SK-N-SH (cell line): ENCODE measurements at regions not wholly inside any gene's neighbourhood (a gene's known extent, or its start where the extent isn't known, plus 50 kb on each side); places are given as distances from the start of the nearest gene placed in this dataset.

Experiments
- CTCF ChIA-PET: fragments of 300-600, 350-600 bp; formaldehyde crosslinking; extraction: SDS; loops from one replicate; lab custom pipeline; 2021; lab: Yijun Ruan, JAX
- POLR2A ChIA-PET: fragments of 350-600 bp; sonication (Branson Sonifier 250); formaldehyde crosslinking; extraction: SDS; loops from one replicate; lab custom pipeline; 2020; ENCODE audit warnings: antibody characterized with exemption, inconsistent platforms; lab: Yijun Ruan, JAX
- DNase-seq: peaks from one replicate; pipeline ENCODE4 v3.0.0; 2012
- H2AFZ ChIP-seq: fragments of 200-600 bp; sonication (generic); 2 replicates; pipeline ENCODE4 v1.8.1; 2016; ENCODE audit warnings: antibody characterized with exemption, mild to moderate bottlenecking, low read depth
- H3F3A ChIP-seq: fragments of 200-600 bp; sonication (generic); replicated peaks from 2 replicates; pipeline ENCODE3; 2016; ENCODE audit warnings: antibody characterized with exemption, mild to moderate bottlenecking; ENCODE audit not compliant: insufficient read depth
- H3K27ac ChIP-seq, 2 experiments: fragments of 200-500 bp in 1 of 2; fragments of 200-600 bp in 1 of 2; sonication (Bioruptor generic) in 1 of 2; sonication (generic), shearing (Covaris generic) in 1 of 2; 2 replicates each; pipeline versions ENCODE4 v1.5.1 to v1.6.1; 2014 to 2016; ENCODE audit warnings: low read depth in 2 of 2, inconsistent platforms in 1 of 2, low read length in 1 of 2, mild to moderate bottlenecking in 1 of 2, mixed read lengths in 1 of 2
- H3K27me3 ChIP-seq: fragments of 200-600 bp; sonication (generic), shearing (Covaris generic); 2 replicates; pipeline ENCODE4 v1.6.1; 2016; ENCODE audit warnings: mixed run types; ENCODE audit not compliant: insufficient read depth
- H3K36me3 ChIP-seq, 2 experiments: fragments of 200-500 bp in 1 of 2; fragments of 200-600 bp in 1 of 2; sonication (Bioruptor generic) in 1 of 2; sonication (generic) in 1 of 2; replicated peaks in 1 of 2; 2 replicates each; pipeline versions ENCODE3 to v1.5.1; 2014 to 2016; ENCODE audit warnings: low read length in 1 of 2, mild to moderate bottlenecking in 1 of 2; ENCODE audit not compliant: insufficient read depth in 2 of 2, control insufficient read depth in 1 of 2
- H3K4me1 ChIP-seq, 2 experiments: fragments of 200-500 bp in 1 of 2; fragments of 200-600 bp in 1 of 2; sonication (Bioruptor generic) in 1 of 2; sonication (generic), shearing (Covaris generic) in 1 of 2; 2 replicates each; pipeline versions ENCODE4 v1.5.1 to v1.6.1; 2014 to 2016; ENCODE audit warnings: low read depth in 1 of 2, low read length in 1 of 2, mixed run types in 1 of 2; ENCODE audit not compliant: insufficient read depth in 2 of 2, control insufficient read depth in 1 of 2
- H3K4me2 ChIP-seq: fragments of 200-600 bp; sonication (generic), shearing (Covaris generic); 2 replicates; pipeline ENCODE4 v1.6.1; 2017; ENCODE audit warnings: mixed run types
- H3K4me3 ChIP-seq, 2 experiments: fragments of 200-500 bp in 1 of 2; fragments of 200-600 bp in 1 of 2; sonication (Bioruptor generic) in 1 of 2; sonication (generic), shearing (Covaris generic) in 1 of 2; 2 replicates each; pipeline versions ENCODE4 v1.5.1 to v1.8.1; 2014 to 2016; ENCODE audit warnings: low read depth in 2 of 2, inconsistent platforms in 1 of 2, low read length in 1 of 2, mild to moderate bottlenecking in 1 of 2, mixed read lengths in 1 of 2, moderate library complexity in 1 of 2
- H3K79me2 ChIP-seq: fragments of 200-600 bp; sonication (generic); 2 replicates; pipeline ENCODE4 v1.8.1; 2017; ENCODE audit warnings: mild to moderate bottlenecking; ENCODE audit not compliant: insufficient read depth
- H3K9ac ChIP-seq: fragments of 200-600 bp; sonication (generic); 2 replicates; pipeline ENCODE4 v1.6.1; 2017; ENCODE audit warnings: mixed run types
- H3K9me2 ChIP-seq: fragments of 200-600 bp; sonication (generic); 2 replicates; pipeline ENCODE4 v1.6.1; 2017; ENCODE audit warnings: mixed run types
- H3K9me3 ChIP-seq: fragments of 200-600 bp; sonication (generic); 2 replicates; pipeline ENCODE4 v1.6.1; 2017; ENCODE audit warnings: mixed run types, mild to moderate bottlenecking, moderate library complexity
- H4K20me1 ChIP-seq: fragments of 200-600 bp; sonication (generic); 2 replicates; pipeline ENCODE4 v1.6.1; 2017; ENCODE audit warnings: mild to moderate bottlenecking, mixed run types; ENCODE audit not compliant: insufficient read depth
- CHD2 ChIP-seq: fragments of 150-350 bp; IDR thresholded peaks from 2 replicates; pipeline ENCODE4 v1.6.1; 2018; ENCODE audit warnings: low read length; ENCODE audit not compliant: partially characterized antibody
- EP300 ChIP-seq, 2 experiments: IDR thresholded peaks; 2 replicates each; pipeline versions ENCODE4 v1.4.0 to v1.6.1; 2012; ENCODE audit warnings: borderline replicate concordance in 1 of 2, low read depth in 1 of 2, low read length in 1 of 2
- FOSL2 ChIP-seq: IDR thresholded peaks from 2 replicates; pipeline ENCODE4 v1.4.0; 2012; ENCODE audit warnings: low read depth, mild to moderate bottlenecking, moderate library complexity, borderline replicate concordance
- GABPA ChIP-seq: IDR thresholded peaks from 2 replicates; pipeline ENCODE4 v1.4.0; 2012; ENCODE audit warnings: low read depth, mild to moderate bottlenecking
- GATA2 ChIP-seq: sonication (generic); formaldehyde crosslinking; IDR thresholded peaks from 2 replicates; pipeline ENCODE4 v1.5.0; 2020; ENCODE audit warnings: mild to moderate bottlenecking, missing genetic modification reagents
- MXI1 ChIP-seq: IDR thresholded peaks from 2 replicates; pipeline ENCODE4 v1.6.1; 2012; ENCODE audit warnings: mild to moderate bottlenecking, low read depth, low read length, improper control_type of control experiment
- NFIC ChIP-seq: IDR thresholded peaks from 2 replicates; pipeline ENCODE4 v1.4.0; 2012; ENCODE audit warnings: borderline replicate concordance
- NRF1 ChIP-seq: IDR thresholded peaks from 2 replicates; pipeline ENCODE4 v1.6.1; 2012; ENCODE audit warnings: low read depth, mild to moderate bottlenecking, low read length
- PBX3 ChIP-seq: IDR thresholded peaks from 2 replicates; pipeline ENCODE4; 2012
- POLR2AphosphoS5 ChIP-seq: IDR thresholded peaks from 2 replicates; pipeline ENCODE4 v1.6.1; 2012; ENCODE audit warnings: low read depth, low read length
- RCOR1 ChIP-seq: fragments of 150-350 bp; IDR thresholded peaks from 2 replicates; pipeline ENCODE4 v1.6.1; 2017; ENCODE audit warnings: antibody characterized with exemption, low read length
- RFX5 ChIP-seq: IDR thresholded peaks from 2 replicates; pipeline ENCODE4 v1.6.1; 2012; ENCODE audit warnings: mild to moderate bottlenecking, improper control_type of control experiment, low read length
- SIN3A ChIP-seq: IDR thresholded peaks from 2 replicates; pipeline ENCODE4 v1.6.1; 2012; ENCODE audit warnings: low read depth, mild to moderate bottlenecking, low read length, moderate library complexity, borderline replicate concordance
- SMC3 ChIP-seq: IDR thresholded peaks from 2 replicates; pipeline ENCODE4 v1.6.1; 2012; ENCODE audit warnings: low read depth, low read length, improper control_type of control experiment
- TCF12 ChIP-seq: IDR thresholded peaks from 2 replicates; pipeline ENCODE4 v1.4.0; 2012
- ZBTB33 ChIP-seq: IDR thresholded peaks from 2 replicates; pipeline ENCODE4 v1.4.0; 2012; ENCODE audit warnings: low read depth, borderline replicate concordance
- WGBS: methylation state at CpG from one replicate; pipeline ENCODE4 v1.1.6; 2017; ENCODE audit warnings: low lambda C conversion rate; 5-methylcytosine and 5-hydroxymethylcytosine counted together
- TF ChIP-seq, protein P1 (sequence below): fragments of 150-350 bp; IDR thresholded peaks from 2 replicates; pipeline ENCODE4 v1.6.1; 2017; ENCODE audit warnings: antibody characterized with exemption, low read length, low read depth, borderline replicate concordance
- TF ChIP-seq, protein P2 (sequence below): IDR thresholded peaks from 2 replicates; pipeline ENCODE4 v1.4.0; 2012; ENCODE audit warnings: low read depth

DNA sequence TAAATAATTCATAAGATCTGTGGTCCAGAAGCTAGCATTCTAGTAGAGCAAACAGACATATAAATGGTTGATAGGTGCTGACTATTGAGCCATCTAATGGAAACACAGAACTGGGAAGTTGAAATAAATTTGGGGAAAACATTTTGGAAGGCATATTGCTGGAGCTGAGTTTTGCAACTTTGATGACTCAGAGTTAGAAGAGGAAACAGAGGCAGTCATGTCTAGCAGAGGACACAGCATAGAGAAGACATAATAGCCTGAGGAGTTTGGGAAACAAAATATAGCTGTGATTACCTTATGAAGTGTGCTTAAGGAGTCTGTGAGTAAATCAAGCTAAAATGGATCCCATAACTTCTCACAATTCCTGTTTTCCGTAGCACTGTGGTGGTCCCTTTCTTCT is 86.9 kb upstream of the FLRT2 start:
- 90% methylated on average over 1 of the region's 1 CpG for WGBS
- no peaks in the 10 kb centered on the region for H3K9me3 ChIP-seq
- H3K27me3 ChIP-seq = no peaks in the 10 kb centered on the region
- no peak for DNase-seq
- no peaks in the 10 kb centered on the region for H3K79me2 ChIP-seq
- peaks cover 0 to 13% of the 10 kb centered on the region in 2 experiments; a peak in 2 of 4 replicates for H3K4me1 ChIP-seq
- no peak overlapping the region for H2AFZ ChIP-seq
- TF ChIP-seq RCOR1 (no peak), PBX3 (no peak), RFX5 (no peak), NRF1 (no peak), POLR2AphosphoS5 (no peak), CHD2 (no peak), EP300 (IDR thresholded peaks at IDR 0.05; ENCODE audit: borderline replicate concordance in 1 of 2, low read depth in 1 of 2, low read length in 1 of 2) (no peak), GATA2 (CRISPR knock-in tag) (no peak), MXI1 (no peak), SIN3A (no peak), FOSL2 (no peak), GABPA (no peak), ZBTB33 (no peak), NFIC (no peak), SMC3 (no peak), TCF12 (no peak)
- TF ChIP-seq, protein P1, sequence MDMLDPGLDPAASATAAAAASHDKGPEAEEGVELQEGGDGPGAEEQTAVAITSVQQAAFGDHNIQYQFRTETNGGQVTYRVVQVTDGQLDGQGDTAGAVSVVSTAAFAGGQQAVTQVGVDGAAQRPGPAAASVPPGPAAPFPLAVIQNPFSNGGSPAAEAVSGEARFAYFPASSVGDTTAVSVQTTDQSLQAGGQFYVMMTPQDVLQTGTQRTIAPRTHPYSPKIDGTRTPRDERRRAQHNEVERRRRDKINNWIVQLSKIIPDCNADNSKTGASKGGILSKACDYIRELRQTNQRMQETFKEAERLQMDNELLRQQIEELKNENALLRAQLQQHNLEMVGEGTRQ = no peak
- TF ChIP-seq, protein P2, sequence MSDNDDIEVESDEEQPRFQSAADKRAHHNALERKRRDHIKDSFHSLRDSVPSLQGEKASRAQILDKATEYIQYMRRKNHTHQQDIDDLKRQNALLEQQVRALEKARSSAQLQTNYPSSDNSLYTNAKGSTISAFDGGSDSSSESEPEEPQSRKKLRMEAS = no peak
- no peak overlapping the region for H3K4me3 ChIP-seq
- no peak overlapping the region for H3K4me2 ChIP-seq
- H3F3A ChIP-seq = peaks cover 28% of the 10 kb centered on the region
- ChIA-PET CTCF (no interaction called here), POLR2A (no interaction called here)
- no peaks in the 10 kb centered on the region for H4K20me1 ChIP-seq
- H3K36me3 ChIP-seq = no peaks in the 10 kb centered on the region
- H3K9me2 ChIP-seq = no peaks in the 10 kb centered on the region
- H3K9ac ChIP-seq = no peak overlapping the region
- no peak overlapping the region for H3K27ac ChIP-seq
